NCI-H2227 (cell line): ENCODE measurements at regions not wholly inside any gene's neighbourhood (a gene's known extent, or its start where the extent isn't known, plus 50 kb on each side); places are given as distances from the start of the nearest gene placed in this dataset.
A peak's percentile ranks its signal among the peaks of the same experiment; 100 is the strongest.

ENCODE experiments used
- DNase-seq: peaks from one replicate; lab custom pipeline; 2025; ENCODE audit not compliant: unreplicated experiment; lab: John Stamatoyannopoulos, UW

DNA sequence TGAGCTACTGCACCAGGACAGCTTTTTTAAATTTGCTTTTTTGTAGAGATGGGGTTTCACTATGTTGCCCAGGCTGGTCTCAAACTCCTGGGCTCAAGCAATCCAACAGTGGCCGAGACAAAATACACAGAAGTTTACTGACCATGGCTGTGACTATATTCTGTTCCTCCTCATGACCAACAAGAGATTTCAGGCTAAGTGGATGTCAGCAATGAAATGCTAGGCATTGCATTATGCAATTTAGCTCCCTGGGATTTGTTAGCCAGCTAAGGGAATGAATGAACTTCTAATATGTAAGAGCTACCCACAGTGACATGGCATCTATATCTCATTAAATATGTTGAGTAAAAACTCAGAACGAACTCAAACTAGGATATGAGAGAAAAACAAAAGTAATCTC lies 81.9 kb upstream of the MBOAT2 start:
- DNase-seq, result no peak

- DNase-seq, result no peak
Measured at GRCh38 chr2:9083287-9083686, 79.8 kb upstream of the MBOAT2 start.

- DNase-seq, result no peak
Measured at GRCh38 chr2:9082158-9082557, 78.7 kb upstream of the MBOAT2 start.

GRCh38 chr2:9081750-9082149 lies 78.3 kb upstream of the MBOAT2 start:
- DNase-seq, result no peak

GRCh38 chr2:9078405-9078804 lies 74.9 kb upstream of the MBOAT2 start:
- DNase-seq, result no peak

- DNase-seq, result peak; percentile 29
Measured at GRCh38 chr2:9077691-9078090, 74.2 kb upstream of the MBOAT2 start.

- DNase-seq, result no peak
Measured at GRCh38 chr2:9076755-9077154, 73.3 kb upstream of the MBOAT2 start.

DNA sequence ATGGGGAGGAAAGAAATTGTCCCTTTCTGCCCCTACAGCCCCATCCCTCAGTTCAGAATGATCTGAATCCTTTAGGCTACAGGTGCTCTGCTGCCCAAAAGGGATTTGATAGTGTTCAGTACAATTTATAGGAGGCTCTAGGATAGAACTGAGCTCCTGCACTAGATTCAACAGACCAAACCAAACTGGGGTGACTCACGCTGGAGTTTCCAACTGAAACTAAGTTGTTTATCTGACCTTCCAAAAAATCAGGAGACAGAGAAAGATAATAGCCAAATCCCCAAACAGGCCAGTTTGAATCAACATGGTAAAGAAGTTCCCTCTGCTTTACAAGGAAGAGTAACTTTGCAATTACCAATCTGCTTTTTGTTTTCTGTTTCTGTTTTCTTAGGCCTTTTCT lies 72.7 kb upstream of the MBOAT2 start:
- DNase-seq, result no peak

- no peak for DNase-seq
Measured at GRCh38 chr2:9074930-9075329, 71.4 kb upstream of the MBOAT2 start.

GRCh38 chr2:9071584-9072124 lies 68.2 kb upstream of the MBOAT2 start:
- DNase-seq, result no peak

GRCh38 chr2:9071032-9071431 lies 67.5 kb upstream of the MBOAT2 start:
- no peak for DNase-seq

DNA sequence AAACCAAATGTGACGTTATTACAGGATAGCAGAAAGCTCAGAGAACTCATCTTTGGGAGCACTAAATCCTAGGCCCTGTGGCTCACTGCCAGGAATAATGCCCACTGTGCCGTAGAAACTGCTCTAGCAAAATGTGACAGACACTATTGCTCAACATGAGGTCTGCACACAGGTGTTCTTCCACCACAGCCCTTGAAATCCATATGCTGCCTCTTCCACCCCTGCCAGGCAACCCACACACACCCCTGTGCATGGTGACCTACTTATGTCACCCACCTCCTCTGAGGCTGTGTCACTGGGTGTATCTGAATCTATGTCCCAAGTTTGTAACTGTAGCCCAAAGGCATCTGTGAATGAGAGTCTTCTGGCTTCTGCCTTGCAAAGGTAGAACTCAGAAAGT lies 66.1 kb upstream of the MBOAT2 start:
- DNase-seq, result no peak

DNA sequence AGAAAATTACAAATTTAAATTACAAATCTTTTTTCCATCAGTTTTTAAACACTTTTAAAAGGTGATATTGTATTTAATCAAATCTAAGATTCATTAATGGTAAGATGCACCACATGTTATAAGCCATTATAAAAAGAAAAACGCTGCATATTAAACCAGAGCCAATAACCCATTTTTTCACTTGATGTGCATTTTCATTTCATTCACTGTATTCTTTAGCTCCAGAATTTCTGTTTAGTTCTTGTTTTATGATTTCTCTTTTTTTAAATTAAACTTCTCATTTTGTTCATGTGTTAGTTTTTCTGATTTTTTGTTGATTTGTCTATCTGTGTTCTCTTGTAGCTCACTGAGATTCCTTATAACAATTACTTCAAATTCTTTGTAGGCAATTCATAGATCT lies 62.4 kb upstream of the MBOAT2 start:
- DNase-seq, result no peak

- DNase-seq, result no peak
Measured at GRCh38 chr2:9063023-9063606, 59.6 kb upstream of the MBOAT2 start.

DNA sequence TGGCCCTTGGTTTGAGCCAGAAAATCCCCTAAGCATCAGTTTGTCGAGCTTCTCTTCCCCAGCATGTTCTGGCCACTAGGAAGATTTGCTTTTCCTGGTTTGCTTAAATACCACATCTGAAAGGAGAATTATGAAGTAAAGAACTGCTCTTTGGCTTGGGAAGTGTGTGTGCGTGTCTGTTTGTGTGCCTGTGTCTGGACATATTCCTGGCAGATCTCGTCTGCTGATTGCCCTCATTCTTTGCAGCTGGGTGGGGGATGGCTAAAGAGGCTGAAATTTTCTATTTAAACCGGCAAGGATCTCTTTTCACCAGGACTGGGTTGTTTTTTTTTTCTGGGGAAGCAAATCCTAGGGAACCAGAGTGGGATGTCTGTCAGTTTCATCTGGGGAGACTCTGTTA lies 57.3 kb upstream of the MBOAT2 start:
- no peak for DNase-seq

DNA sequence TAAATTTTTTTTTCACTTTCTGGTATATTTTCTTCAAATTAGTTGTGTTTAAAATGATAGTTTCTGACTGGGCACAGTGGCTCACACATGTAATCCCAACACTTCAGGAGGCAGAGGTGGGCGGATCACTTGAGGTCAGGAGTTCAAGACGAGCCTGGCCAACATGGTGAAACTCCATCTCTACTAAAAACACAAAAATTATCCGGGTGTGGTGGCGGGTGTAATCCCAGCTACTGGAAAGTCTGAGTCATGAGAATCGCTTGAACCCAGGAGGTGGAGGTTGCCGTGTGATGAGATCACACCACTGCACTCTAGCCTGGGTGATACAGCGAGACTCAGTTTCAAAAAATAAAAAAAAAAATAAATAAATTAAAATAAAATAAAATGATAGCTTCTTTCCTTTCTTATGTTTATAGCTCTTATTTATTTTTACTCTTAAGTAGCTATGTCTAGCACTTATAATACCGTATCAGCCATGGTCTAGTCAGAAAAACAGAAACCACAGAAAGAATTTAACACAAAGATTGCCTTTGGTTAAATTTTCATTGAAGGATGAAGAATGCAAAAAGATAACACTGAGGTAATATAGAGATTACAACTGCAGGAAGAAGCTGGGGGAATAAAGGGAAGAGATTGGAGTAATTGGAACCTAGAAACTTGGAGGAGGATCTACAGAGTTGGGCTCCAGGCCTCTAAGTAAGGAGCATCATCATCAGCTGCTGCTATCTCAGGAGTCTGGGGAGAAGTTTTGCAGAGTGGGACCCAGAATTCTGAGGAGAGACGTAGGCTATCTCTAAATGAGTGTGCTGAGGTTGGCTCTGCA lies 54.7 kb upstream of the MBOAT2 start:
- no peak for DNase-seq

DNA sequence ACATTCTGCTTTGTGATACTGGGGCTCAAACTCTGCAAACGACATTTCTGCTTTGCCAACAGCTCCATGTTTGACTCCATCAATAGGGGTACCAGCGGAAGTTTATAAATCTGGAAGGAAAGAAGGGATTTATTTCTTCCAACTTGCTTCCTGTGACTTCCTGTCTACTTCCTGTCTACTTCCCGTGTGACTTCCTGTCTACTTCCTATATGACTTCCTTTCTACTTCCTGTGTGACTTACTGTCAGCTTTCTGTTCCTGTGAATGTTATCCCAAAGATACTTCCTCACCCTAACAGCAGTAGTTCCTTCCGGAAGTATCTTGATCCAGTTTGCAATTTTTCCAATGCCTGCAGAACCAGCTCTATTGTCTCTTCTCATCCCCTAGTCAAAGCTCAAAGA lies 52.0 kb upstream of the MBOAT2 start:
- DNase-seq, result no peak

DNA sequence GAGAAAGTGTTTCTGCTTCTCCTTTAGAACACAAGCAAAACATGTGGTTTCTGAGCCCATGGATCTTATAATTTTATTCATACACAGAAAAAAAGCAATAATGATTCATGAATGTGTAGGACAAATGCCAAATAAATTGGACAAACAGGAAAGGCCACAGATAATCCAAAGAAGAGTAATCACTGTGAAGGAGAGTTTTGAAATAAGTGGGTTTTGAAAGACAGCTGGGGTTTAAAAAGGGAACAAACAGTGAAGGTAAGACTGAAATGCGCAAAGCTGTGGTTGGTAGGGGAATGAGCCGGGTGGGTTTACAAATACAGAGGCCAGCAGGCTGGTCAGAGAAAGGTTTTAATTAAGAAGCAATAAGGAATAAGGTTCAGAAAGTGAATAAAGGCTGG lies 50.0 kb upstream of the MBOAT2 start:
- no peak for DNase-seq
